ENCODE measurements at regions not wholly inside any gene's neighbourhood (a gene's known extent, or its start where the extent isn't known, plus 50 kb on each side); places are given as distances from the start of the nearest gene placed in this dataset.

DNA sequence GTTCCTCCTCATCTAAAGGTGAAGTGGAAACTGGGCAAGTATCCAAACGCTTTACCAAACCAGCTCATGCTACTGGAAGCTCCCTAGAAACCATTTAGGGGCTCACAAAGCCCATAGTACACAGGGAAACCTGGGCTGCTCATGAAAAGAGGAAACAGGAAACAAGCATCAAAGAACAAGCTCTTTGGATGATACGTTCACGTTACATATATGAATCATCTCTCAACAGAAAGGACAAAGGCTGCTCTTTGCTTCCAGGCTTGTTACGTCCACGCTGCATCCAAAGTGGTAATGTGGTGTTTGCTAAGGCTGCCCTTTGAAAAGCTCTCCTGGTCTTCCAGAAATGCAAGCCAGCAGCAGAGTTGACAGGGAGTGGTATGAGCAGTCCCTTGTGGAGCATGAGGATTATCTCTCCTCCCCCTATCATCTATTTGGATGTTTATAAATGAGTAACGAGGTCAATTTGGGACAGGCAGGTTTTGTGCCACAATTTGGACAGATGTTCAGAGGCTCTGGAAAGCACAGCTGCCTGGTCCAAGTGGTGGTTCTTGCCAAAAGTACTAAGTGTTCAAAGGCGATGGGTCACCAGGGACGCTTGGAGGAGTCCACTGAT is 98.0 kb upstream of the RORA start:
- Histone ChIP-seq H3K4me1 (peaks cover 9% of the 10 kb centered on the region), H3K4me3 (ENCODE audit: low read depth, low read length) (no peak overlapping the region), H3K27me3 (no peaks in the 10 kb centered on the region), H3K36me3 (no peaks in the 10 kb centered on the region), H3K9me3 (no peaks in the 10 kb centered on the region)
- TF ChIP-seq, protein P1, sequence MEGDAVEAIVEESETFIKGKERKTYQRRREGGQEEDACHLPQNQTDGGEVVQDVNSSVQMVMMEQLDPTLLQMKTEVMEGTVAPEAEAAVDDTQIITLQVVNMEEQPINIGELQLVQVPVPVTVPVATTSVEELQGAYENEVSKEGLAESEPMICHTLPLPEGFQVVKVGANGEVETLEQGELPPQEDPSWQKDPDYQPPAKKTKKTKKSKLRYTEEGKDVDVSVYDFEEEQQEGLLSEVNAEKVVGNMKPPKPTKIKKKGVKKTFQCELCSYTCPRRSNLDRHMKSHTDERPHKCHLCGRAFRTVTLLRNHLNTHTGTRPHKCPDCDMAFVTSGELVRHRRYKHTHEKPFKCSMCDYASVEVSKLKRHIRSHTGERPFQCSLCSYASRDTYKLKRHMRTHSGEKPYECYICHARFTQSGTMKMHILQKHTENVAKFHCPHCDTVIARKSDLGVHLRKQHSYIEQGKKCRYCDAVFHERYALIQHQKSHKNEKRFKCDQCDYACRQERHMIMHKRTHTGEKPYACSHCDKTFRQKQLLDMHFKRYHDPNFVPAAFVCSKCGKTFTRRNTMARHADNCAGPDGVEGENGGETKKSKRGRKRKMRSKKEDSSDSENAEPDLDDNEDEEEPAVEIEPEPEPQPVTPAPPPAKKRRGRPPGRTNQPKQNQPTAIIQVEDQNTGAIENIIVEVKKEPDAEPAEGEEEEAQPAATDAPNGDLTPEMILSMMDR (IDR thresholded peaks at IDR 0.05; ENCODE audit: low read depth, low read length): no peak
- DNase-seq: no peak

DNA sequence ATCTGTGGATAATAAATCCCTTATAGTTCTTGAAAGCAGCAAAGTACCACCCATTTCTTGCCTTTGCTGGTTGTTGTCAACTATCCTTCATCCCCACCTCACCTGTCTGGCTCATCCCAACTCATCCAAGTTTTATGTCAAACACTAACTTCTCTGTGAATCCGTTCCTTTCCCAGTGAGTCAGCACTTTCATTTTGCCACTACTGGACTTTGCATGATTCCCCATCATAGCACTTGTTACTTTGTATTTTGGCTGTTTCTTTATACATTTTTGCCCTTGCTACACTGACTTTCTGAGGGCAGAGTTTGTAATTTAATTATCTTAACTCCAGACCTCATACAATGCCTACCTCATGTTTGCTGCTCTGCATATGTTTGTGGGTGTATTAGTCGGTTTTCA is 90.8 kb upstream of the RORA start:
- TF ChIP-seq, protein P1 (IDR thresholded peaks at IDR 0.05; ENCODE audit: low read depth, low read length): no peak
- peaks cover 19% of the 10 kb centered on the region for H3K4me1 ChIP-seq
- no peaks in the 10 kb centered on the region; the same call in 1 of the 2 replicates for H3K36me3 ChIP-seq
- DNase-seq: no peak
- no peak overlapping the region for H3K4me3 ChIP-seq (ENCODE audit: low read depth, low read length)
- peaks cover 7% of the 10 kb centered on the region; the same call in 1 of the 2 replicates for H3K9me3 ChIP-seq
- no peaks in the 10 kb centered on the region for H3K27me3 ChIP-seq

DNA sequence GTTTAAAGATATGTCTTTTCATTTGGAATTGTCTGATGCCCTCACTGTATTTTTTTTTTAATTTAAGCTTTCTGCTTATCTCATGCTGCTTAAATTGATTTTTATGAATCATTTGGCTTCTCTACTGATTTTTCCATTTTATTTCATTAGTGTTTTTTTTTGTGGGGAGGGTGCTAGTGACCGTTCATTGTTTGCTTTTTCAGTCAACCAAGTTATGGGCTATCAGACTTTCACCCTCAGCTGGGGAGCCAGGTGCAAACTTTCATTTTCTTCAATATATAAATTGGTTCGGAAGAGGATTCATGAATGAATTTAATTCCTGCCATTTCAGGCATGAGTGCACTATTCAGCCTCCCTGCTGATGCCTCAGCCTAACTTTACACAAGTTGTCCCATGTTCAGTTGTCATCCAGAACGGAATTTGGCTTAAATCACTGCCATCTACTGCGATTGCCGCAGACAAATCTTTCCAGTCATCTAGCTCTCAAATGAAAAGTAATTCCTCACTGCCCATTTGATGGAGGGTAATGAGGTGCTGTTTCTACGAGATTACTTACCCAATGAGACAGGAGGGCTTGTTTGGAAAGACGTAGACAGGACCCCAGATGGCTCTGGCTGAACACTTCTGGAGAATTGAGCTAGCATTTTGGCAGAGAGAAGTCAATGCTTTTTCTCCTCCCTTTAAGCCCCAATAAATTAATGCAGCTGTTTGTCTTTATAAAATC is 89.9 kb upstream of the RORA start:
- H3K4me1 ChIP-seq: peaks cover 19% of the 10 kb centered on the region
- TF ChIP-seq, protein P1 (IDR thresholded peaks at IDR 0.05; ENCODE audit: low read depth, low read length): no peak
- DNase-seq: no peak
- peak overlapping the region; percentile 31 for H3K4me3 ChIP-seq (ENCODE audit: low read depth, low read length)
- peaks cover 7% of the 10 kb centered on the region; the same call in 1 of the 2 replicates for H3K9me3 ChIP-seq
- H3K27me3 ChIP-seq: no peaks in the 10 kb centered on the region
- H3K36me3 ChIP-seq: no peaks in the 10 kb centered on the region; the same call in 1 of the 2 replicates

DNA sequence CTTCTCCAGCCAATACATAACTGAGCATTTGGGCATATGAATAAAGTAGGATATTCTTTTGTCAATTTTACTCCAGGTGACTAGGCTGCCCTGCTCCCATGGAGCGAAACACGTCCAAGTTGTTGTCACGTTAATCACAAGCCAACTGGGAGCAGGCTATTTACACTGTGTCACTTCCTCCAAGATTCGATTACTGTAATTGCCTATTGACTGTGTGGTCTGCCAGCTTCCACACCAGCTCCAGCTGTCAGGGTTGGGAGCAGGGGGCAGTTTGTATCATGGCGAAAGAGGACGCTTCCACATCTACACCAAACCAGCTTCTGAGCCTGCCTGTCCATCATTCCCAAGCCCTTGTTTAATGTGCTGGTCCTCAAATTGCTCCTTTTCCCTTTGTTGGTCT is 89.2 kb upstream of the RORA start:
- TF ChIP-seq, protein P1 (IDR thresholded peaks at IDR 0.05; ENCODE audit: low read depth, low read length): no peak
- Histone ChIP-seq H3K4me3 (ENCODE audit: low read depth, low read length) (no peak overlapping the region), H3K9me3 (peaks cover 7% of the 10 kb centered on the region; the same call in 1 of the 2 replicates), H3K4me1 (peaks cover 19% of the 10 kb centered on the region), H3K27me3 (no peaks in the 10 kb centered on the region), H3K36me3 (no peaks in the 10 kb centered on the region; the same call in 1 of the 2 replicates)
- no peak for DNase-seq

DNA sequence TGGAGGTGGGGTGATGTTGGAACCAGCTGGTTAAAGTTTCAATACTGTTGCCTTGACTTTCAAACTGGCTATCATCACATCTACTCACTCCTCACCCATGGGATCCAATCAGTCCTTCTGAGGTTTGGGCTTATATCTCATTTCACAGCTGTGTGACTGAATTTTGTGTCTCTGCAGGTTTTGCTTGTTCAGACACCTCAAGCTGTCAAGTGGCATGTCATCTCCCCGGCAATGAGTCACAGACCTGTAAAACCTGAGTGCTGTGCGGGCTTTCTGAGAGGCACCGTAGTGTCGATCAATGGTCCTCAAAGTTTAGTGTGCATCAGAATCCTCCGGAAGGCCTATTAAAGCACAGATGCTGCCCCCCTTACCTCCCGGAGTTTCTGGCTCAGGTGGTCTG is 86.4 kb upstream of the RORA start:
- DNase-seq: no peak
- TF ChIP-seq, protein P1 (IDR thresholded peaks at IDR 0.05; ENCODE audit: low read depth, low read length): no peak
- H3K4me3 ChIP-seq (ENCODE audit: low read depth, low read length): no peak overlapping the region

DNA sequence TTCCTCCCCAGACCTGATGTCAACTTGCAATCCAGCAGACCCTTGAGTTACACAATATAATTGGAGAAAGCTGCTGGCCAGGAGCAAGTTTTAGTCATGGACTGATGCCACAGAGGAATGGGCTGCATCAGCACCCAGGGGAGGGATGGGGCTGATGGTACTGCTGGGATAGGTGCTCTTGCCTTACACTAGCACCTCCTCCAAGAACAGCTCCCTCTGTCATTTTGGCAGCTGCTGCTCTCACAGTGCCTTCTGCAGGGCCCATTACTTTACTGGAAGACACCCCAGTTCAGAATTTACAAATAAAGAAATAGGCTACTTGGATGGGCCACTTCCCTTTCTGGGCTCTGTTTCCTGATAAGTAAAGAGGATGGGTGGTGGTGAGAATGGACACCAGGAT is 85.3 kb upstream of the RORA start:
- Histone ChIP-seq H3K36me3 (no peaks in the 10 kb centered on the region), H3K4me1 (peaks cover 8% of the 10 kb centered on the region), H3K4me3 (ENCODE audit: low read depth, low read length) (no peak overlapping the region), H3K9me3 (no peaks in the 10 kb centered on the region; the same call in 1 of the 2 replicates), H3K27me3 (no peaks in the 10 kb centered on the region)
- TF ChIP-seq, protein P1 (IDR thresholded peaks at IDR 0.05; ENCODE audit: low read depth, low read length): no peak
- no peak for DNase-seq

More for the DNA sequence above, 86.4 kb upstream of the RORA start:
- Histone ChIP-seq H3K9me3 (peaks cover 7% of the 10 kb centered on the region), H3K4me1 (peaks cover 18% of the 10 kb centered on the region), H3K27me3 (no peaks in the 10 kb centered on the region), H3K36me3 (no peaks in the 10 kb centered on the region; the same call in 1 of the 2 replicates)

Measured in BE2C (cell line).